GM19099 (cell line): ENCODE measurements at regions not wholly inside any gene's neighbourhood (a gene's known extent, or its start where the extent isn't known, plus 50 kb on each side); places are given as distances from the start of the nearest gene placed in this dataset.

Experiments used
- POLR2A ChIP-seq: IDR thresholded peaks from 3 replicates; pipeline ENCODE4 v1.6.1; 2011; ENCODE audit warnings: low read depth; ENCODE audit not compliant: insufficient read length; ENCODE audit errors: extremely low read depth

- no peak for TF ChIP-seq POLR2A
These were observed 198.3 kb upstream of the ZNF32 start for GRCh38 chr10:43846968-43847367.

- TF ChIP-seq POLR2A, result no peak
These were observed 197.6 kb upstream of the ZNF32 start for GRCh38 chr10:43846187-43846680.

GRCh38 chr10:43845121-43845520, 196.4 kb upstream of the ZNF32 start:
- TF ChIP-seq POLR2A, result no peak

GRCh38 chr10:43844221-43844620, 195.5 kb upstream of the ZNF32 start:
- no peak for TF ChIP-seq POLR2A

- no peak for TF ChIP-seq POLR2A
These were observed 194.8 kb upstream of the ZNF32 start for GRCh38 chr10:43843321-43844101.

- no peak for TF ChIP-seq POLR2A
These were observed 193.8 kb upstream of the ZNF32 start for GRCh38 chr10:43842496-43842895.

- TF ChIP-seq POLR2A, result no peak
These were observed 193.4 kb upstream of the ZNF32 start for GRCh38 chr10:43842072-43842471.

- no peak for TF ChIP-seq POLR2A
These were observed 191.3 kb upstream of the ZNF32 start for GRCh38 chr10:43839973-43840372.

- no peak for TF ChIP-seq POLR2A
These were observed 179.2 kb upstream of the ZNF32 start for GRCh38 chr10:43827853-43828252.

- TF ChIP-seq POLR2A, result no peak
These were observed 177.3 kb upstream of the ZNF32 start for GRCh38 chr10:43825984-43826383.

GRCh38 chr10:43825421-43825820, 176.7 kb upstream of the ZNF32 start:
- TF ChIP-seq POLR2A, result no peak

GRCh38 chr10:43824934-43825333, 176.3 kb upstream of the ZNF32 start:
- no peak for TF ChIP-seq POLR2A

- TF ChIP-seq POLR2A, result no peak
These were observed 174.2 kb upstream of the ZNF32 start for GRCh38 chr10:43822631-43823580.

GRCh38 chr10:43821103-43821502, 172.4 kb upstream of the ZNF32 start:
- no peak for TF ChIP-seq POLR2A

GRCh38 chr10:43820663-43821062, 172.0 kb upstream of the ZNF32 start:
- no peak for TF ChIP-seq POLR2A
